Islet of Langerhans (tissue), 1 donor: ENCODE measurements at regions not wholly inside any gene's neighbourhood (a gene's known extent, or its start where the extent isn't known, plus 50 kb on each side); places are given as distances from the start of the nearest gene placed in this dataset.

Experiments
- FAIRE-seq: peaks from one replicate; lab custom pipeline; 2011; peaks lifted over from hg19 to GRCh38; lab: Jason Lieb, UNC

GRCh38 chr14:28709571-28710305 is 56.8 kb upstream of the FOXG1 start:
- no peak for FAIRE-seq
